T-helper 2 cell treated with Interferon-gamma antibody and Interleukin-4, amounts not matched to agents 100 ng/mL and 5 ng/mL, for 36 hours (primary cell): ENCODE measurements at regions not wholly inside any gene's neighbourhood (a gene's known extent, or its start where the extent isn't known, plus 50 kb on each side); places are given as distances from the start of the nearest gene placed in this dataset.

ENCODE experiments used
- intact Hi-C: fragments of 100-400 bp; cut with micrococcal nuclease; formaldehyde crosslinking; loops from one replicate; pipeline ENCODE4 v1.15.1; 2023

DNA sequence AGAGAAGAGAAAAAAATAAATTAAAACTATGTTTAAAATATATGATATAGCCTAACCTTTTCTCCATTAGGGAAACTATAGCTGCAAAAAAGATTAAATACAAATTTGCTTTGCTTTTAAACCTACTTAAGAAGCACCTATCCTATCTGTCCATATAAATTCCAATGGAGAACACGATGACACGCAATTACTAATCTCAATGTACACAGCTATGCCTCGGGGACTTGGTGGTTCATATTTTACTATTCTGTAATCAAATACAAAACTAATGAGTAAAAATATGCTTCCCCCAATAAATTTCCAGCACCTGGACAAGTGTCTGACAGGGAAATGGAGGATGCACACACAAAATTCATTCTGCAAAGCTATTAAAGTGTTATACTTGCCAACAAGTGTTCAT is 386.4 kb downstream of the LMO4 start:
- intact Hi-C loops, result no loop called here

DNA sequence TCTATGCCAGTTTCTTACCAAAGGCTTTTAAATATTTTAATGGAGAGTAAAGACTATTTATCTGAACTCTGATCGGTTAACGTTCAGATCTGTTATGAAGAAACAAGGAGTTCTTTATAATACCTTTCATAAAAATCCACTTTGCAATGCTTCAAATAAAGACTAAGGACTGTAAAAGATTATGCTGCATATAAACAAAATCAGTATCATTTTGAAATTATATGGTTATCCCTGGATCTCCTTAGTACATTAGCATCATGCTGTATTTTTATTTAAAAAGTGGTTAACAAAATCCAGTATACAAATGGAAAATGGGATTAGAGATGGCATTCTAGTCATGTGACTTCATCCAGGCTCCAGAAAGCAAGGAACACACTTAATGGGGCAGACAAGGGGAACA is 386.8 kb downstream of the LMO4 start:
- intact Hi-C loops, result no loop called here

DNA sequence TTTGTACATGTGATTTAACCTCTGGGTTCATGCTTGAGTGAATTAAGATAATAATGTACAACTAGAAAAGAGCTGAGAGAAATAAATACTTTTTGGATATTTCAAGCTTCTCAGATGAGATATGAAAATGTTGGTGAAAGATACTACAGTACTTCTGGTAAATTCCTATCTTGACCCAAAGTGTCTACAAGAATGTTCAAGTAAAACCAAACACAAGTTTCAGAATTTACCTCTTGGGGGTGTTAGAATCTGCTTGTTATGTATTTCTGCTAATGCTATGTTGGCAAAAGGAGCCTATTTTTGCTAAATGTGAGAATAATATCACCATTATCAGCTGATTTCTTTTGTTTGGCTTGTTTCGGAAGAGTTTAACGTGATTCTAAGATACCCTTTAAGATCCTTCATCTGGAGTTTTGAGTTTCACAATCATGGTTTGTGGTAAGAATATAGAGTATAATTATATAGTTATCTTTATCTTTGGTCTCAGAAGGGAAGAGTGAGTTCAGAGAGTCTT is 388.5 kb downstream of the LMO4 start:
- intact Hi-C loops, result no loop called here

DNA sequence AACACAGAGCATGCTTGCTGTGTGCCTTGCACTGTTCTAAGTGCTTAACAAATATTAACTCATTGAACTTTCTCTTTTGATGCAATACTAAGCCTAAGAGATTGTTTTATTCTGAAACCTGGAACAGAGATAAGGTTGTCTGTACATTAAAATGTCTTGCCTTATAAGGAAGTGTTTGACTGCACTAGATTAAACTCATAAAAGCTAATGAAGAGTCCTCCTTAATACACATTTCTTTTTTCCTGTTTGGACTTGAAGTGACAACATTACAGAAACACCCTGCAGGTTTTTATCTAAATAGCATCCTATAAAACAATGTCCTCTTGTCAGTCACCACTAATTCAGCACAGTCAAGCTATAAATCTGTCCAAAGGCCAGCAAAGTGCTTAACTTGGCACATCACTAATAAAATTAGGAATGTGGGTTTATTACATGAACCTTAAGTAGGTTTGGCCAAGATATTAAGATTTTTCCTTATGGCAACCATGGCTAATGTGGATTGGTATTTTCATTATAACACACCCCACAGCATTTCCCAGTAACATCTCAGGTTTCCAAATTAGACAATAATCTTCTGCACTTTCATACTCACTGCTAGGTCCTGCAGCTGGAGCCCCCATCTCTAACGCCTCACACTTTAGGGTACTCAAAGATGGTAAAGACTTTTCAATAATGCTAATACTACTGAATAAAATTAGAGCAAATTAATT is 389.7 kb downstream of the LMO4 start:
- intact Hi-C loops, result no loop called here

DNA sequence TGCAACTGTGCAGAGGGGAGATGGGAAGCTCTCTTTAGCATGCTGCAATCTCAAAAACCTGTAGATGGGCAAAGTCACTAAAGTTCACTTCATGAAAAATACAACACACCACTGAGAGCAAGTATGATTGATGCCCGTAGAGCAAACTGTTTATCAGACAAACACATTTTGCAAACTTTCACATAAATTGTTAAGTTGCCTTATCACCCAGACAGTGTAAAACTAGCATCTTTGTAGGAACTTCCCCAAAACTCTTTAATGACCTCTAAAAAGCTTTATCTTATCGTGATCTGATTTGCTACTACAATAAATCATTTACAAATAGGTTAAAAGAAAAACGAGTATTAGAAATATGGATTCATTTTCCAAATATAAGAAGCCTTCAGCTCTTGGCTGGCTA is 391.0 kb downstream of the LMO4 start:
- intact Hi-C loops, result no loop called here

DNA sequence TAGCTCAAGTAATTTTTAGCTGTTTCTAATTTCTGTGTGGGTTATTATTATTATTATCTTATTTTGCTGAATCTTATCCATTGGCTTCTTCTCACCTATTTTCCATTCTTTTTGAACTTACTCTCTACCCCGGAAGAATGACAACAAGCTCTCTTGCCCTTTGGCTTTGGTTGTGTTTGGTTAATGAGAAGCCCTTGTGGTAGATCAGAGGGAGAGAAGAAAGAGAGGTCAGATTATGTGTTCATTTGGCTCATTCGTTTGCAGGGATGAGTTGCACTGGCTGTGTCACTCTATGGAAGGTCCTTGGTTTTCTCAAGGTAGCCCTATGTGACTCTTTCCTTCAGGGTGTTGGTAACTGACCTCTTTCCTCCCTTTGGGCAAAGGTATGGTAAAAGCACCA is 391.9 kb downstream of the LMO4 start:
- intact Hi-C loops, result no loop called here

DNA sequence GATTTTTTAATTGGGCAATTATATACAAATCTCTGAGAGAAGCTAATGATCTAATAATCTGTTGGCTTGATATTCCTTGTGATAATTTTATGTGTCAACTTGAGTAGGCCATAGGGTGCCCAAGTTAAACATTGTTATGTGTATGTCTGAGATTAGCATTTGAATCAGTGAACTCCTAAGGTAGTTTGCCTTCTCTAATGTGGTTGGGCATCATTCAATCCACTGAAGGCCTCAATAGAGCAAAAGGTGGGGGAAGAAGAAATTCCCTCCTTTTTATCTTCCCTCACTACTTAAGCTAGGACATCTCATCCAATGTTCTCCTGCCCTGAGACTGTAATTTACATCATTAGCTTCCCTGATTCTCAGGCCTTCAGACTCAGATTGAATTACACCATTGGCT is 394.5 kb downstream of the LMO4 start:
- intact Hi-C loops, result no loop called here

DNA sequence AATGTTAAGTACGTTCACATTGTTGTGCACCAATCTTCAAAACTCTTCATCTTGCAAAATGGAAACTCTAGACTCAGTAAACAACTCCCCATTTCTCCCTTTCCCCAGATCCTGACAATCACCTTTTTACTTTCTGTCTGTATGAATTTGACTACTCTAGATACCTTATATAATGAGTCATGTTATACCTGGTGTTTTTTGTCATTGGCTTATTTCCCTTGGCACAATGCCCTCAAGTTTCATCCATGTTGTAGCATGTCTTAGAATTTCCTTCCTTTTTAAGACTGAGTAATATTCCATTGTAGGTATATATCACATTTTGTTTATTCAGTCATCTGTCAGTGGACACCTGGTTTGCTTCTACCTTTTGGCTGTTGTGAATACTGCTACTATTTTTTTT is 399.5 kb downstream of the LMO4 start:
- intact Hi-C loops, result no loop called here

DNA sequence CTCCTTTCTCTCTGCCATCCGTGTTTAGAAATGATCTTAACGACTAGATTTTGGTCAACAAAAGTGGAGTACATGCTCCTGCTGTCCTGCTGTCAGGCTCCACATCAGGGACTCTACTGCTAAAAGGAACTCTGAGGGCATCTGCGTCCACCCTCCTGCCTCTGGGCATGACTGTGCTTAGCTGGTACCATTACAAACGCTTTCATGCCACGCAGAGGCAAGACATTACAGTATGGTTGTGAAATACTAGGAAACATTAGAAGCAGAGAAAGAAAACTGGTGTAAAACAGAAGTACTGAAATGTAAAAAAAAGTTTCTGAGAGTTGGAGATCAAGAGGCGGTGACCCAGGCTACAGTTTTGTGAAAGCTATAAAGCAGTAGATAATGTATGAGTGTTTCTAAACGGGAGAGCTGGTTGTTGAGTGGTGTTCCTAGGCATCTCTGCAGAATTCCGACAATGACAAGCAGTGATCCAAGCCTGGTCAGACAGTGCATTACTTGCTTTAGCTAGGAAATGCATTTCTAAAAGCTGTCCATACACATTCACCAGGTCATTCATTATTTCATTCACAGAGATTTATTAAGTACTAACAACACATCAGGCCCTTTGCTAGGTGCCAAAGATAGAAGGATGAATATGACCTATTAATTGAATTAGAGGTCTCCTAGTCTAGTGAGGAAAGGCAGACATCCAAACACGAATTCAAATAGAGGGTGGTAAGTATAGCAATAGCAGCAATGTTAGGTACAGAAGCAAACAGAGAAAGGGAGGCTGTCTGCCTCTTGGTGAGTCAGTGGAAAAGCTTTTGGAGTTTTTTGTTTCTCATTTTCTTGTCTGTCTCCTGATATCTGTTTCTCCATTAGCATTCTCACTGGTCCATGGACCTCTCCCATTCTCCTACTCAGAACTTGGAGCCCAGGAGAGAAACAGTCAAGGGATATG is 401.9 kb downstream of the LMO4 start:
- intact Hi-C loops, result no loop called here

DNA sequence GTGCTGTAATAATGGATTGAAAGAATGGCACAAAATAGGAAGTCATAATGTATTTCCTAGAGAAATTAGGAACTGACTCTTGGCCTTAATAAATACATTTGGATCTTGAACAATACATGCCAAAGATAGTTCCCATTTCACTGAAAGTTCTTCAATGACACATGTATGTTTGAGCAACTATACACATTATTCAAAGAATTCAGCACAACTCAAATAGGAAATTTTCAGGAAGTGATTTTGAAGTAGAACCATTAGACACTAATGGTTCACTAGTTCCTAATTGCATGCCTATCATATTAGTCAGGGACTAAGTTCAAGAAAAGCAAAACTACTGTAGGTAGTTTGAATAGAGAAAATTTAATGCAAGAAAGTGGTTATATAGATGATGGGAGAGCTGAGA is 404.7 kb downstream of the LMO4 start:
- intact Hi-C loops, result no loop called here

DNA sequence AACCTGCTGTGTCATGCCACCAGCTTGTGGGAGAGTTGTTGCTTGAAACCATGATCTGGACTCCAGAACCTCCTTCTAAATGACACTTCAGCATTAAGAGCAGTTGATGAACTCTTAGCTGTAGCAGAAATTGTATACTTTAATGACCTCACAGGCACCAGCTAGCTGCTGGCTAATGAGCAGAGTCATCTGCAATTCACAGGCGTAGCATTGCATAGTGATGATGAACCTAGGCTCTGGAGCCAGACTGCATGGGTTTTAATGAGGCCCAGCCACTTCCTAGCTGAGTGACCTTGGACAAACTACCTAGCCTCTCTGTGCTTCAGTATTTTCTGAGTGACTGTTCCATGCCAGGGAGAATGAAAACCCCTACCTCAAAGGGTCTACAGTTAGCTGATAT is 407.1 kb downstream of the LMO4 start:
- intact Hi-C loops, result no loop called here

DNA sequence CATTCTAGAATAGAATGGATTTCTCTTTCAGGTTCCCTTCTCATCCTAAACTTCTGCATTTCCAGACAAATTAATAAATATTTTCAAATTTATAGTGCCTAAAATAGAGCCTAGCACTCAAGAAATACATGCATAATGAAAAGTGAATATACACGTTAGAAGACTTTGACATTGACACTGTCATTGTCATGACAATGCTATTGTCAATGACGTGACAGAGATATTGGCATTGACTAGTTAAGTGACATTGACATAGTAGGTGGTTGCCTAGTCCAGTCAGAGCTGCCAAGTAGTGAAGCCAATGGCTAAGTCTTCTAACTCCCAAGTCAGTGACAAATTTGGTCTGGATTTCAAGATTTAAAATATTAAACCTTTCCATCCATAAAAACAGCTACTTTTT is 410.5 kb downstream of the LMO4 start:
- intact Hi-C loops, result no loop called here

DNA sequence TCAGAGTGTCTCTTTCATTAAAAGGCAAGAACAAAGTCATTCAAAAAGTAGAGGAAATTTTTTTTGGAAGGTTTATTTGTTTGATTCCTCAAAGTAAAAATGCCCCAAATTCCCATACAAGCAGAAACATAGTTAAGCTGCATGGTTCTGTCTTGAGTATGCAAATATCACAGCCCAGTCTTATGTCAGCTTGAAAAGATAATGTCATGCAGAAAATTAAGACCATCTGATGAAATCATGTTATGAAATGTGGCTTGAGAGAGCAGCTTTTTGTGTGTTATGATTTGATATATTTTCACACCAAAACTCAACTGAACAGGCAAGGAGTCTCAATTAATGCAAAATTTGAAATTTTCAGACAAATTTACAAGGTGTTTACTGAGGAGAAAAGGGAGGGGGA is 411.0 kb downstream of the LMO4 start:
- intact Hi-C loops, result no loop called here

DNA sequence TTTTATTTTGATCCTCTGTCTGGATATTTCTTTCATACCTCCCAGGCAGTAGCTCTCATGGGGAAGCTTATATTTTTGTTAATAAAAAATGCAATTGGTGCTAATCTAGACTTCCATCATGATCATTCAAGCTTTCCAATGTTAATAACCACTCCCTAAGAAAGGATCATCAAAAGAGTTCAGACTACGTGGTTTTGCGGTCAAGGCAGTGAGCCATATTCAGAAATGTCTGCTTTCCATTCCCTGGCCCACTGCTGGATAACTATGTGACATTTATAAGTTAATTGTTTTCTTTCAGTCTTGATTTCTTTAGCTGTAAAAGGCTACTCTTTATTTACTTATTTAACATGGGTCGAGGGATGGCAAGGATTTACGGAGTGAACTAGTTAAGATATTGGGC is 414.6 kb downstream of the LMO4 start:
- intact Hi-C loops, result no loop called here

DNA sequence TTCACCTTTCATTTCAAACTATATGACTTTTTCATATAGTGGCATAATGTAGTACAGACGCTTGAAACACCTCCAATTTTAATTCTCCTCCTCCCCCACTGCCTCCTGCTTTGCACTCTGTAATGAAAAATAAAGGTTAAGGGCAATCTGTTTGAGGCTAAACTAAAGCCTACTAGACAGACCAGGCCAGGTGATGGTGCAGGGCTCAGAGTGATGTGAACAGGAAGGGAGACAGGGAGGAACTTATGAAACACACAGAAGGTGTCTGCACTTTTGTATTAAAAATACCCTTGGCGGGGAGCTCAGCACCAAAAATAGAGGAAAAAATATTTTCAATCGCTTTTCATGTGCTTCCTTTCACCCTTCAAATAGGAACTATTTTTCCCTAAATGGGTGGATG is 415.4 kb downstream of the LMO4 start:
- intact Hi-C loops, result no loop called here

DNA sequence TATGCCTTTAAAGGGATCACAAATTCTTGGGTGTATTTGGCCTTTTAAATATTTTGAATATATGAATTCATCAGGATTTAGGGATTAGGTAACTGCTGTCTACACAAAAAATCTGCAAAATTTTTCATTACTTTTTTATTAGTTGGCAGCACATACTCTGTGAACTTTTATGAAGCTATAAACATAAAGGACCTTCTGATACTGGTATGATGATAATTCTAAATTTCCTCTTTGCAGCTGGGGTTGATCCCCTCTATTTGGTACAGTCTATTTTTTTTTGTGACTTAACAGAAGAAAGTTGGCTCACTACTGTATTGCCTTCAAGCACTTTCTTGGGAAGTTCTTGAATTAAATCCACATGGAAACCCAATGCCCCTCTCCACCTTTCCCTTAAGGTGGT is 416.1 kb downstream of the LMO4 start:
- intact Hi-C loops, result no loop called here

DNA sequence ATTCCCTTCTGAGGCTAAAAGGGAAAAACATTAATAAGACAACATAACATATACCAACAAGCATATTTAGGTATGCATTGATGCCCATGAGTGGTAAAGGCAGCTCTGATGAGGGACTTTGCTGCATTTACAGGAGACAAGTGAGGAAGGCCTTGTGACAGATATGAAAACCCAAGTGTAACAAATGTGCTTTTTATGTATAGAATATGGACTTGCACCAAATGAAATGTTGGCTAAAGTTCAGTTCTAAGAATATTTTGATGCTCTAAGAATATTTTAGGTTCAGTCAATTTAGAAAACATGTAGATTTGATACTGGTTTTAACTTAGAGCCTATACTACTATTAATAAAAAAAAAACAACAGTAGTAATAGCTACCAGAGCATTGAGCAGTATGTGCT is 424.7 kb downstream of the LMO4 start:
- intact Hi-C loops, result no loop called here

DNA sequence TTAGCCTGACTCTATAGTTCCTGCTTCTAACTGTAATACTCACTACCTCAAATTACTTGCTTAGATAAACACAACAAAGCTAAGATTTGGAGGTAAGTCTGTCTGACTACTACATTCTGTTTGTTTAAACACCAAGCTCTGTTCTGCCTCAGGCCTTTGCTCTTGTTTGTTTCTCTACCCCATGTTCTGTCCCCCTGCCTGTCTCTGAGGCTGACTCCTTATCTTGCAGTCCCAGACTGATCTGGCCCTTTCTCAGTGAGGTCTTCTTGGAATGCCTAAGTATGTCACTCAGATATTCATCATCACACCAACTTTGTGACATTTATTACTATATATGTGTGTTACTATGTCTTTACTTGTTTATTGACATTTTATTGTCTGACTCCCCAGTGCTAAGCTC is 425.5 kb downstream of the LMO4 start:
- intact Hi-C loops, result no loop called here

DNA sequence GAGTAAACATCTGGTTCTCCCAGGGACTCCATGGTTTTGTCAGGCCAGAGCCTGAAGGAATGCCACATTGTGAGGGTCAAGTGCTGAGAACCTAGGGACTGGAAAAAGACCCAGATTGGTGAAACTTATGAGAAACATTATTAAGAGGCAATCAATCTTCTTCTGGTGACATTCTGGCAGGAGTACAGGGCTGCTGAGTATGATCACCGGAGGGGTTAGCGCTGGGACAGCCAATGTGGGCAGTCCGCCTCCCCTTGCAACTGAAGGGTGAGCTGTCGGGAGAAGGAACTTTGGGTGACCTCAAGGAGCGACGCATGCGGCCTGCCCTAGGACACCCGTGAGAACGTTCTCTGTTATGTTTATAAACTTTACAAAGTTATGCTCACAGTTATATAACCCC is 429.0 kb downstream of the LMO4 start:
- intact Hi-C loops, result no loop called here

DNA sequence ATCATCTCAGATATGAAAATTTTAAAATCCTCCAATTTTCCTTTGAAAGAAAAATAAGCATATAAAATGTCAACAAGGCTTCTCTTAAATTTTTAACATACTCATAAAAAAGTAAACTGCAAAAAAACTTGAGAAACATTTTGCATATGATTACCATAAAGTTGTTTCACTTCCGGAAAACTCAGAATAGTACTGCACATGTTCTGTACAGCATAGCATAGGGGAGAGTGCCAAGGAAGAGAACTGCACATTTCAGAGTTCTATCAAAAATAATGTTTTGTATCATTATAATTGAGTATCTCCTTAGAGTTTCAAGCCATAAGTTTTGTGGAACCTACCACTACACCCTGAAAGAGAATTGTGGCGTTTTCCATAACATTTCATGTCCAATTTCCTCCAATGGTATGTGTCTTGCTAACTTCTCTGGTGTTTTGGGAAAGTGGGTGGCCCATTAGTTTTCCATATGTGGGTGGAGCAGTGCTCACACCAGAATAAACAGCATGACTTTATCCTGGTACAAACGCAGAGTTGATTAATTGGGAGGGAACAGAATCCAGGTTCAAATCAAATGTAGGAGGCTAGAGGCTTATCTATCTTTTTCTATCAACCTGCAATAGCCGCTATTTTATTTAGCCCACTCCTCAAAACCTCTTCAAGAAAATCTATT is 430.9 kb downstream of the LMO4 start:
- intact Hi-C loops, result no loop called here

DNA sequence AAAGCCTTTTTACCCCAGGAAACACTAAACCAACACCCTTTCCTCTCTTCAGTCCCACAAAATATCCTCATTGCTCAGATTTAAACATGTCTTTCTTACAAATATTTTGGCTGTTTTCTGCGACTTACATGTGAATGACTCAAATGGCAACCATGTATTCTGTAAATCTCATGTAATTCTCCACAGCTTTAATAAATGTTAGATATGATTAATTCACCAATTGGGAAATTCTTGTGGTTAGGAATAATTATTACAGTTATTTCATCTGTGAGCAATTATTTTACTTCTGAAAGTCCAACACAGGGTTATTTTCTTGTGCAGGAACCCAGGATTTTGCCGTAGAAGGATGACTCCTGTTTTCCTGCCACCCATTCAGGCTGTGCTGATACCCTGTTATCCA is 431.5 kb downstream of the LMO4 start:
- intact Hi-C loops, result no loop called here

DNA sequence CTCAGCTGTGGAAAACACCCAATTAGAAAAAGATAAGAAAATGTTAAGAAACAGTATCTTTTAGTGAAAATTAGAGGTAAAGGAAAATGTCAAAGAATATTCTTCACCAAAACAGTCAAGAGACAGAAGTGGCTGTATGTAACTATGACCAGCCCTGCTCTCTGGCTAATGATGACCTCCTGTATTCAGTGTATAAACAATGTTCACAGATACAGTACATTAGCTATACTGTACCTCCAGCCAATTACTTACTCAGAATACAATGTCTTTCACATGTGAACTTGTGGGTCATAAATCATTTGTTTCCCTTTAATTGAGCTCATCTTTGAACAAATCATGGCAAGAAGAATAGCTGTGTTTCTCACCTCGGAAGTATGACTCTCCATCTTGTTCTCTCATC is 432.0 kb downstream of the LMO4 start:
- intact Hi-C loops, result no loop called here
